B cell (primary cell): ENCODE measurements at regions not wholly inside any gene's neighbourhood (a gene's known extent, or its start where the extent isn't known, plus 50 kb on each side); places are given as distances from the start of the nearest gene placed in this dataset.
"Not testable (repeated sequence)": the region's sequence is repeated elsewhere in the genome, so short reads cannot be mapped to it uniquely, and the experiment has no call there.

Experiments
- ATAC-seq: fragments of 200-7000 bp; cut with Tn5 transposase; one replicate; pipeline ENCODE4 v1.10.0; 2021; ENCODE audit warnings: low read depth, mild to moderate bottlenecking, moderate number of reproducible peaks, moderate library complexity
- CTCF ChIA-PET: fragments of 350-600 bp; sonication (Branson Sonifier 250); formaldehyde crosslinking; loops from one replicate; lab custom pipeline; 2021; ENCODE audit warnings: antibody characterized with exemption, inconsistent platforms; lab: Charles Lee
- POLR2A ChIA-PET: fragments of 350-600 bp; sonication (Branson Sonifier 250); formaldehyde crosslinking; loops from one replicate; lab custom pipeline; 2021; ENCODE audit warnings: antibody characterized with exemption; lab: Charles Lee
- DNase-seq: peaks from one replicate; pipeline ENCODE4 v3.0.0; 2013
- H2AFZ ChIP-seq: 2 replicates; pipeline ENCODE4 v1.6.1; 2012; ENCODE audit warnings: mild to moderate bottlenecking, low read depth, low read length; ENCODE audit not compliant: insufficient read depth, poor library complexity, severe bottlenecking
- H3K27ac ChIP-seq, 2 donors: 1 replicate in 1 of 2; 2 replicates in 1 of 2; pipeline ENCODE4 v1.5.1; 2012 to 2013; ENCODE audit warnings: low read length in 2 of 2, mild to moderate bottlenecking in 2 of 2, moderate library complexity in 1 of 2
- H3K27me3 ChIP-seq, 4 experiments: fragments of 200-600 bp in 1 of 4; sonication (generic) in 1 of 4; replicated peaks in 1 of 4; 1 replicate in 2 of 4; 2 replicates in 2 of 4; pipeline versions ENCODE4 v1.6.1 to v1.7.0; 2013 to 2016; ENCODE audit warnings: low read length in 3 of 4, mild to moderate bottlenecking in 2 of 4, mixed read lengths in 1 of 4, moderate library complexity in 1 of 4; ENCODE audit not compliant: insufficient read depth in 4 of 4, control insufficient read depth in 3 of 4; ENCODE audit errors: control extremely low read depth in 1 of 4
- H3K36me3 ChIP-seq, 2 experiments: replicated peaks in 1 of 2; 1 replicate in 1 of 2; 2 replicates in 1 of 2; pipeline versions ENCODE4 v1.6.1 to v1.7.1; 2013; ENCODE audit warnings: low read length in 1 of 2; ENCODE audit not compliant: insufficient read depth in 2 of 2, control insufficient read depth in 1 of 2; ENCODE audit errors: control extremely low read depth in 1 of 2, extremely low read depth in 1 of 2
- H3K4me1 ChIP-seq, 2 donors: fragments of 200-600 bp in 1 of 2; sonication (generic) in 1 of 2; 1 replicate in 1 of 2; 2 replicates in 1 of 2; pipeline versions ENCODE4 v1.5.1 to v1.6.1; 2013 to 2017; ENCODE audit warnings: low read length in 2 of 2; ENCODE audit not compliant: control insufficient read depth in 2 of 2, insufficient read depth in 2 of 2
- H3K4me2 ChIP-seq: replicated peaks from 2 replicates; pipeline ENCODE3; 2012; ENCODE audit warnings: mild to moderate bottlenecking, low read depth, low read length; ENCODE audit not compliant: poor library complexity, severe bottlenecking
- H3K4me3 ChIP-seq, 5 experiments: fragments of 200-600 bp in 1 of 5; sonication (generic) in 1 of 5; 1 replicate in 3 of 5; 2 replicates in 2 of 5; pipeline versions ENCODE4 v1.5.1 to v1.7.0; 2011 to 2016; ENCODE audit warnings: low read length in 4 of 5, mild to moderate bottlenecking in 4 of 5, low read depth in 2 of 5, control low read depth in 1 of 5, moderate library complexity in 1 of 5; ENCODE audit not compliant: insufficient read depth in 1 of 5; ENCODE audit errors: control extremely low read depth in 1 of 5, extremely low read depth in 1 of 5
- H3K79me2 ChIP-seq: fragments of 200-600 bp; sonication (generic); one replicate; pipeline ENCODE4 v1.6.0; 2016; ENCODE audit warnings: low read length; ENCODE audit not compliant: control insufficient read depth, insufficient read depth
- H3K9ac ChIP-seq: fragments of 200-600 bp; sonication (generic); 2 replicates; pipeline ENCODE4 v1.6.1; 2017; ENCODE audit warnings: mild to moderate bottlenecking, low read length, moderate library complexity
- H3K9me3 ChIP-seq, 3 donors: one replicate each; pipeline versions ENCODE4 v1.6.1 to v1.7.1; 2013; ENCODE audit warnings: low read length in 2 of 3; ENCODE audit not compliant: control insufficient read depth in 2 of 3, insufficient read depth in 1 of 3; ENCODE audit errors: control extremely low read depth in 1 of 3
- H4K20me1 ChIP-seq: 2 replicates; pipeline ENCODE4 v1.6.0; 2012; ENCODE audit warnings: mild to moderate bottlenecking, low read length; ENCODE audit not compliant: insufficient read depth, control insufficient read depth, poor library complexity, severe bottlenecking
- H3K27ac Mint-ChIP-seq: one replicate; pipeline ENCODE4 v1.8.0; 2021; ENCODE audit warnings: mixed read lengths
- H3K27me3 Mint-ChIP-seq: one replicate; pipeline ENCODE4 v1.8.0; 2021; ENCODE audit warnings: mixed read lengths
- H3K4me1 Mint-ChIP-seq: one replicate; pipeline ENCODE4 v1.8.0; 2021; ENCODE audit warnings: mixed read lengths
- H3K4me3 Mint-ChIP-seq: one replicate; pipeline ENCODE4 v1.8.0; 2021; ENCODE audit warnings: mixed read lengths
- H3K9me3 Mint-ChIP-seq: one replicate; pipeline ENCODE4 v1.8.0; 2022; ENCODE audit warnings: mixed read lengths; ENCODE audit not compliant: insufficient read depth
- EZH2 ChIP-seq: IDR thresholded peaks from 2 replicates; pipeline ENCODE4 v1.6.1; 2012; ENCODE audit warnings: borderline replicate concordance, low read depth, mild to moderate bottlenecking, moderate library complexity, low read length; ENCODE audit not compliant: insufficient read depth, poor library complexity, severe bottlenecking
- WGBS: methylation state at CpG from one replicate; pipeline ENCODE4 v1.1.5; 2013; ENCODE audit warnings: missing lambda C conversion rate; ENCODE audit not compliant: insufficient coverage; 5-methylcytosine and 5-hydroxymethylcytosine counted together
- intact Hi-C: fragments of 100-400 bp; cut with micrococcal nuclease; formaldehyde crosslinking; loops from one replicate; pipeline ENCODE4 v1.10.0; 2022
- TF ChIP-seq, protein P1 (sequence below): fragments of 200-600 bp; IDR thresholded peaks from one replicate; pipeline ENCODE4 v1.8.0; 2022; ENCODE audit warnings: antibody characterized with exemption, mild to moderate bottlenecking

DNA sequence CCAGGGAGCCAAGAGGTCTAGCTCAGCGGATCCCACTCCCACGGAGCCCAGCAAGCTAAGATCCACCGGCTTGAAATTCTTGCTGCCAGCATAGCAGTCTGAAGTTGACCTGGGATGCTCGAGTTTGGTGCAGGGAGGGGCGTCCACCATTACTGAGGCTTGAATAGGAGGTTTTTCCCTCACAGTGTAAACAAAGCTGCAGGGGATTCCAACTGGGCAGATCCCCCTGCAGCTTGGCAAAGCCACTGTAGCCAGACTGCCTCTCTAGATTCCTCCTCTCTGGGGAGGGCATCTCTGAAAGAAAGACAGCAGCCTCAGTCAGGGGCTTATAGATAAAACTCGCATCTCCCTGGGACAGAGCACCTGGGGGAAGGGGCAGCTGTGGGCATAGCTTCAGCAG is 118.8 kb upstream of the PRICKLE1 start:
- H4K20me1 ChIP-seq, H2AFZ ChIP-seq, H3K27me3 Mint-ChIP-seq, H3K4me2 ChIP-seq, POLR2A ChIA-PET, H3K9ac ChIP-seq, H3K4me3 Mint-ChIP-seq, H3K4me1 ChIP-seq, ATAC-seq, H3K4me3 ChIP-seq, H3K27ac ChIP-seq, intact Hi-C loops, H3K9me3 Mint-ChIP-seq, DNase-seq, H3K27me3 ChIP-seq, H3K9me3 ChIP-seq, H3K27ac Mint-ChIP-seq, H3K4me1 Mint-ChIP-seq, CTCF ChIA-PET, H3K79me2 ChIP-seq, H3K36me3 ChIP-seq: not testable (repeated sequence)
- WGBS, result 96% methylated on average over 4 of the region's 6 CpGs

DNA sequence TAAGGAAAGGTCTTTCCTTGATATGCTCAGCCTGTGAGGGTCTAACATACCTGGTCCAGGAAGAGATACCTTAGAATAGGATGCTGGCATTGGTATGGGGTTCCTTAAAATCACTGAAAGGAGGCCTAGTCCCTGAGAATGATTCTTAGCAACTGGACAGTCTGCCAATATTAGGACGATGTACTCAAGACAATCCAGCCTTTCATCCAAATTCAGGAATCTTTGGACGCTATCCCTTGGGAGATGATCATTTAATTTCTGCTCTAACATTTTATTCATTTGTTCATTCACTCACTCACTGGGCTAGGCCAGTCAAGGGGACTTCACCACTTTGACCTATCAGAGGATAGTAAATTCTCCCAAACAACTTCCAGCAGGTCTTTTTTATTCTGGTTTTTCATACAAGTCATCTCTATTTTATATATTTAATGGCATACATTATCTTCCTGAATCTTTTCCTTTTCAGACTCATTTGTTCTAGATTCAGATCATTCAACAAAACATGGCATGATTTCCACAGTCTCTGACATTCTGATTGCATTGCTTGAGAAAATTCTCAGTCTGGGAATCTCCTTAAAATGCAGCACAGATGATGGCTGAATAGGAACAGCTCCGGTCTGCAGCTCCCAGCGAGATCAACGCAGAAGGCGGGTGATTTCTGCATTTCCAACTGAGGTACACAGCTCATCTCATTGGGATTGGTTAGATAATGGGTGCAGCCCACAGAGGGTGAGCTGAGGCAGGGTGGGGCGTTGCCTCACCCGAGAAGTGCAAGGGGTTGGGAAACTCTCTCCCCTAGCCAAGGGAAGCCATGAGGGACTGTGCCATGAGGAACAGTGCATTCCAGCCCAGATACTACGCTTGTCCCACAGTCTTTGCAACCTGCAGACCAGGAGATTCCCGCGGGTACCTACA is 118.0 kb upstream of the PRICKLE1 start:
- no peaks in the 10 kb centered on the region for H3K4me1 Mint-ChIP-seq
- 96% methylated on average over 5 of the region's 11 CpGs for WGBS
- H3K4me3 Mint-ChIP-seq, result no peak overlapping the region
- TF ChIP-seq, protein P1, sequence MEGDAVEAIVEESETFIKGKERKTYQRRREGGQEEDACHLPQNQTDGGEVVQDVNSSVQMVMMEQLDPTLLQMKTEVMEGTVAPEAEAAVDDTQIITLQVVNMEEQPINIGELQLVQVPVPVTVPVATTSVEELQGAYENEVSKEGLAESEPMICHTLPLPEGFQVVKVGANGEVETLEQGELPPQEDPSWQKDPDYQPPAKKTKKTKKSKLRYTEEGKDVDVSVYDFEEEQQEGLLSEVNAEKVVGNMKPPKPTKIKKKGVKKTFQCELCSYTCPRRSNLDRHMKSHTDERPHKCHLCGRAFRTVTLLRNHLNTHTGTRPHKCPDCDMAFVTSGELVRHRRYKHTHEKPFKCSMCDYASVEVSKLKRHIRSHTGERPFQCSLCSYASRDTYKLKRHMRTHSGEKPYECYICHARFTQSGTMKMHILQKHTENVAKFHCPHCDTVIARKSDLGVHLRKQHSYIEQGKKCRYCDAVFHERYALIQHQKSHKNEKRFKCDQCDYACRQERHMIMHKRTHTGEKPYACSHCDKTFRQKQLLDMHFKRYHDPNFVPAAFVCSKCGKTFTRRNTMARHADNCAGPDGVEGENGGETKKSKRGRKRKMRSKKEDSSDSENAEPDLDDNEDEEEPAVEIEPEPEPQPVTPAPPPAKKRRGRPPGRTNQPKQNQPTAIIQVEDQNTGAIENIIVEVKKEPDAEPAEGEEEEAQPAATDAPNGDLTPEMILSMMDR, result no peak
- no peak for TF ChIP-seq EZH2
- CTCF ChIA-PET, result no interaction called here
- no peaks in the 10 kb centered on the region for H3K27me3 ChIP-seq
- H3K9ac ChIP-seq, result no peak overlapping the region
- intact Hi-C loops, result no loop called here
- no peak overlapping the region for H2AFZ ChIP-seq
- H4K20me1 ChIP-seq, result no peaks in the 10 kb centered on the region
- no peaks in the 10 kb centered on the region for H3K4me1 ChIP-seq
- no peaks in the 10 kb centered on the region for H3K9me3 ChIP-seq
- H3K36me3 ChIP-seq, result no peaks in the 10 kb centered on the region
- H3K4me3 ChIP-seq, result no peak overlapping the region
- H3K27ac Mint-ChIP-seq, result no peak overlapping the region
- H3K27ac ChIP-seq, result no peak overlapping the region
- no peaks in the 10 kb centered on the region for H3K27me3 Mint-ChIP-seq
- H3K79me2 ChIP-seq, result no peaks in the 10 kb centered on the region
- POLR2A ChIA-PET, result no interaction called here
- no peak for DNase-seq
- H3K9me3 Mint-ChIP-seq, result no peaks in the 10 kb centered on the region
- no peak for ATAC-seq
- H3K4me2 ChIP-seq, result no peak overlapping the region
